PC-9 (cell line): ENCODE measurements at regions not wholly inside any gene's neighbourhood (a gene's known extent, or its start where the extent isn't known, plus 50 kb on each side); places are given as distances from the start of the nearest gene placed in this dataset.

Experiments
- BruUV-seq: library from RNA; stranded (reverse); fragments of 400-500 nt; replicated peaks from 2 replicates; lab custom pipeline; 2021; lab: Mats Ljungman, UMichigan
- CTCF ChIA-PET: fragments of 300-600 bp; sonication (Branson Sonifier 250); formaldehyde crosslinking; loops from one replicate; lab custom pipeline; 2022; ENCODE audit warnings: antibody characterized with exemption; lab: Charles Lee
- POLR2A ChIA-PET: fragments of 300-600 bp; sonication (Branson Sonifier 250); formaldehyde crosslinking; loops from one replicate; lab custom pipeline; 2022; ENCODE audit warnings: antibody characterized with exemption; ENCODE audit not compliant: unreplicated experiment; lab: Charles Lee
- DNase-seq, 2 experiments: peaks; one replicate each; pipeline versions ENCODE4 v3.0.0 to v3.0.0-alpha.2; 2015 to 2022; ENCODE audit warnings: mixed read lengths in 1 of 2
- H2AFZ ChIP-seq: fragments of 200-600 bp; sonication (generic); 2 replicates; pipeline ENCODE4 v1.8.1; 2017; ENCODE audit warnings: antibody characterized with exemption
- H3F3A ChIP-seq: fragments of 200-600 bp; sonication (generic); 2 replicates; pipeline ENCODE4 v1.8.1; 2017; ENCODE audit warnings: antibody characterized with exemption, mild to moderate bottlenecking, low read depth; ENCODE audit not compliant: insufficient read depth
- H3K27ac ChIP-seq: fragments of 200-600 bp; sonication (generic); 2 replicates; pipeline ENCODE4 v1.6.1; 2016; ENCODE audit warnings: mixed run types
- H3K27me3 ChIP-seq: fragments of 200-600 bp; sonication (generic); 2 replicates; pipeline ENCODE4 v1.6.1; 2016; ENCODE audit warnings: low read depth, mixed run types; ENCODE audit not compliant: insufficient read depth
- H3K36me3 ChIP-seq: fragments of 200-600 bp; sonication (generic); 2 replicates; pipeline ENCODE4 v1.6.1; 2016; ENCODE audit warnings: low read depth, mixed run types
- H3K4me1 ChIP-seq: fragments of 200-600 bp; sonication (generic); replicated peaks from 2 replicates; pipeline ENCODE4 v1.6.1; 2016; ENCODE audit warnings: mixed run types; ENCODE audit not compliant: insufficient read depth
- H3K4me2 ChIP-seq: fragments of 200-600 bp; sonication (generic); 2 replicates; pipeline ENCODE4 v1.6.1; 2017; ENCODE audit warnings: mixed run types
- H3K4me3 ChIP-seq: fragments of 200-600 bp; sonication (generic); 2 replicates; pipeline ENCODE4 v1.6.1; 2016; ENCODE audit warnings: mixed run types
- H3K79me2 ChIP-seq: fragments of 200-600 bp; sonication (generic); 2 replicates; pipeline ENCODE4 v1.6.1; 2017; ENCODE audit warnings: low read depth, mixed run types
- H3K9me2 ChIP-seq: fragments of 200-600 bp; sonication (generic); 2 replicates; pipeline ENCODE4 v1.8.1; 2017; ENCODE audit warnings: mild to moderate bottlenecking; ENCODE audit not compliant: insufficient read depth
- H3K9me3 ChIP-seq: fragments of 200-600 bp; sonication (generic); 2 replicates; pipeline ENCODE4 v1.8.1; 2016; ENCODE audit warnings: low read depth; ENCODE audit not compliant: insufficient read depth
- H4K20me1 ChIP-seq: fragments of 200-600 bp; sonication (generic); 2 replicates; pipeline ENCODE4 v1.8.1; 2017; ENCODE audit not compliant: insufficient read depth
- CTCF ChIP-seq: fragments of 200-600 bp; sonication (generic); conservative IDR thresholded peaks from 2 replicates; pipeline ENCODE4 v1.6.1; 2017; ENCODE audit warnings: mixed run types, antibody characterized with exemption, mild to moderate bottlenecking, moderate library complexity
- EZH2 ChIP-seq: fragments of 200-600 bp; sonication (generic); IDR thresholded peaks from 2 replicates; pipeline ENCODE4 v1.8.0; 2017; ENCODE audit warnings: antibody characterized with exemption, low read depth
- intact Hi-C: fragments of 100-400 bp; cut with micrococcal nuclease; formaldehyde crosslinking; loops from one replicate; pipeline ENCODE4 v1.10.0; 2022; ENCODE audit not compliant: unreplicated experiment

GRCh38 chr18:43777636-43778304 is 500.5 kb upstream of the SYT4 start:
- no peak overlapping the region for H3K4me2 ChIP-seq
- no peak for TF ChIP-seq EZH2
- TF ChIP-seq CTCF: no peak
- H4K20me1 ChIP-seq: no peaks in the 10 kb centered on the region
- intact Hi-C loops: no loop called here
- POLR2A ChIA-PET: interaction anchor here (0.6 kb wide), 1 partner anchor 1088 kb away, joined by 7 read pairs; no protein-coding TSS in a partner anchor
- no peaks in the 10 kb centered on the region for H3K9me2 ChIP-seq
- CTCF ChIA-PET: no interaction called here
- no peaks in the 10 kb centered on the region for H3F3A ChIP-seq
- DNase-seq: no peak
- H3K79me2 ChIP-seq: no peaks in the 10 kb centered on the region
- H3K4me3 ChIP-seq: no peak overlapping the region
- H3K9me3 ChIP-seq: no peaks in the 10 kb centered on the region
- H3K27ac ChIP-seq: no peak overlapping the region
- H2AFZ ChIP-seq: no peak overlapping the region
- BruUV-seq: no TSS peak
- no peaks in the 10 kb centered on the region for H3K27me3 ChIP-seq
- no peaks in the 10 kb centered on the region for H3K36me3 ChIP-seq
- no peaks in the 10 kb centered on the region for H3K4me1 ChIP-seq

GRCh38 chr18:43780782-43781340 is 503.6 kb upstream of the SYT4 start:
- Histone ChIP-seq H2AFZ (no peak overlapping the region), H3K4me3 (no peak overlapping the region), H4K20me1 (no peaks in the 10 kb centered on the region), H3K4me1 (no peaks in the 10 kb centered on the region), H3K9me2 (no peaks in the 10 kb centered on the region), H3K36me3 (no peaks in the 10 kb centered on the region), H3K9me3 (no peaks in the 10 kb centered on the region), H3K4me2 (no peak overlapping the region), H3K27me3 (no peaks in the 10 kb centered on the region), H3K79me2 (no peaks in the 10 kb centered on the region), H3K27ac (no peak overlapping the region), H3F3A (no peaks in the 10 kb centered on the region)
- no peak for DNase-seq
- BruUV-seq: no TSS peak
- no peak for TF ChIP-seq EZH2
- no peak for TF ChIP-seq CTCF
- ChIA-PET CTCF (no interaction called here), POLR2A (no interaction called here)
- intact Hi-C loops: no loop called here

- POLR2A ChIA-PET: interaction anchor here (0.6 kb wide), 2 partner anchors 56 to 166 kb away, joined by 6 to 8 read pairs; no protein-coding TSS in a partner anchor
- CTCF ChIA-PET: no interaction called here
- H3K79me2 ChIP-seq: no peaks in the 10 kb centered on the region
Measured at GRCh38 chr18:43785158-43785557, 507.9 kb upstream of the SYT4 start.

More at GRCh38 chr18:43785158-43785557, 507.9 kb upstream of the SYT4 start:
- H3F3A ChIP-seq: no peaks in the 10 kb centered on the region
- H3K36me3 ChIP-seq: no peaks in the 10 kb centered on the region
- no peaks in the 10 kb centered on the region for H3K27me3 ChIP-seq
- no peaks in the 10 kb centered on the region; the same call in 1 of the 2 replicates for H3K4me1 ChIP-seq
- H3K27ac ChIP-seq: no peak overlapping the region
- intact Hi-C loops: no loop called here
- no peaks in the 10 kb centered on the region for H3K9me2 ChIP-seq
- BruUV-seq: no TSS peak
- H3K4me3 ChIP-seq: no peak overlapping the region
- TF ChIP-seq EZH2: no peak
- TF ChIP-seq CTCF: no peak
- no peaks in the 10 kb centered on the region for H4K20me1 ChIP-seq
- no peak for DNase-seq
- H3K4me2 ChIP-seq: no peak overlapping the region
- H2AFZ ChIP-seq: no peak overlapping the region
- H3K9me3 ChIP-seq: no peaks in the 10 kb centered on the region
